HFFc6 (cell line): ENCODE measurements at regions not wholly inside any gene's neighbourhood (a gene's known extent, or its start where the extent isn't known, plus 50 kb on each side); places are given as distances from the start of the nearest gene placed in this dataset.

Experiments used
- DNase-seq: peaks from one replicate; pipeline ENCODE4 v3.0.0-alpha.2; 2018
- H3K27ac Mint-ChIP-seq: 2 replicates; pipeline ENCODE4 v1.8.0; 2020; ENCODE audit warnings: mild to moderate bottlenecking, mixed read lengths
- H3K27me3 Mint-ChIP-seq: 2 replicates; pipeline ENCODE4 v1.8.0; 2021; ENCODE audit warnings: mild to moderate bottlenecking, moderate library complexity, mixed read lengths; ENCODE audit not compliant: insufficient read depth
- H3K36me3 Mint-ChIP-seq: 2 replicates; pipeline ENCODE4 v1.8.0; 2021; ENCODE audit warnings: low read depth, mixed read lengths
- H3K4me1 Mint-ChIP-seq: 2 replicates; pipeline ENCODE4 v1.8.0; 2020; ENCODE audit warnings: low read depth, mixed read lengths
- H3K4me3 Mint-ChIP-seq: 2 replicates; pipeline ENCODE4 v1.8.0; 2020; ENCODE audit warnings: mild to moderate bottlenecking, moderate library complexity, mixed read lengths
- H3K9me3 Mint-ChIP-seq: 2 replicates; pipeline ENCODE4 v1.8.0; 2020; ENCODE audit warnings: mild to moderate bottlenecking, mixed read lengths
- CTCF ChIP-seq: fragments of 200-600 bp; sonication (generic); IDR thresholded peaks from 2 replicates; pipeline ENCODE4 v1.5.0; 2021; ENCODE audit warnings: antibody characterized with exemption, mild to moderate bottlenecking

- H3K36me3 Mint-ChIP-seq: peaks cover 5% of the 10 kb centered on the region; the same call in 1 of the 2 replicates
- H3K4me3 Mint-ChIP-seq: no peak overlapping the region
- TF ChIP-seq CTCF: no peak
- H3K27ac Mint-ChIP-seq: no peak overlapping the region
- DNase-seq: no peak
- no peaks in the 10 kb centered on the region for H3K27me3 Mint-ChIP-seq
- peaks cover 19% of the 10 kb centered on the region for H3K9me3 Mint-ChIP-seq
- H3K4me1 Mint-ChIP-seq: no peaks in the 10 kb centered on the region
These were observed 467.4 kb downstream of the TYW1 start for GRCh38 chr7:67463983-67464382.

- H3K4me1 Mint-ChIP-seq: no peaks in the 10 kb centered on the region
- H3K27me3 Mint-ChIP-seq: no peaks in the 10 kb centered on the region
- peaks cover 19% of the 10 kb centered on the region for H3K9me3 Mint-ChIP-seq
- no peak overlapping the region for H3K27ac Mint-ChIP-seq
- DNase-seq: no peak
- peaks cover 5% of the 10 kb centered on the region; the same call in 1 of the 2 replicates for H3K36me3 Mint-ChIP-seq
- TF ChIP-seq CTCF: no peak
- no peak overlapping the region for H3K4me3 Mint-ChIP-seq
These were observed 469.5 kb downstream of the TYW1 start for GRCh38 chr7:67466109-67466508.

- H3K4me3 Mint-ChIP-seq: no peak overlapping the region
- peaks cover 5% of the 10 kb centered on the region; the same call in 1 of the 2 replicates for H3K36me3 Mint-ChIP-seq
- TF ChIP-seq CTCF: no peak
- no peak overlapping the region for H3K27ac Mint-ChIP-seq
- no peak for DNase-seq
- H3K9me3 Mint-ChIP-seq: peaks cover 6% of the 10 kb centered on the region
- H3K4me1 Mint-ChIP-seq: no peaks in the 10 kb centered on the region
- no peaks in the 10 kb centered on the region for H3K27me3 Mint-ChIP-seq
These were observed 473.7 kb downstream of the TYW1 start for GRCh38 chr7:67470256-67470751.

- no peak for DNase-seq
- peaks cover 2% of the 10 kb centered on the region; the same call in 1 of the 2 replicates for H3K27me3 Mint-ChIP-seq
- H3K4me1 Mint-ChIP-seq: no peaks in the 10 kb centered on the region
- no peak for TF ChIP-seq CTCF
- H3K27ac Mint-ChIP-seq: no peak overlapping the region
- no peaks in the 10 kb centered on the region for H3K36me3 Mint-ChIP-seq
- H3K4me3 Mint-ChIP-seq: no peak overlapping the region
- peaks cover 4% of the 10 kb centered on the region; the same call in 1 of the 2 replicates for H3K9me3 Mint-ChIP-seq
These were observed 478.7 kb downstream of the TYW1 start for GRCh38 chr7:67475293-67475692.

GRCh38 chr7:67478066-67478465 is 481.4 kb downstream of the TYW1 start:
- no peak for TF ChIP-seq CTCF
- no peaks in the 10 kb centered on the region for H3K36me3 Mint-ChIP-seq
- H3K4me1 Mint-ChIP-seq: no peaks in the 10 kb centered on the region
- no peak overlapping the region for H3K4me3 Mint-ChIP-seq
- H3K9me3 Mint-ChIP-seq: peaks cover 4% of the 10 kb centered on the region; the same call in 1 of the 2 replicates
- H3K27ac Mint-ChIP-seq: no peak overlapping the region
- peaks cover 4% of the 10 kb centered on the region for H3K27me3 Mint-ChIP-seq
- no peak for DNase-seq

- Mint-ChIP-seq H3K36me3 (no peaks in the 10 kb centered on the region), H3K27ac (no peak overlapping the region), H3K4me1 (no peaks in the 10 kb centered on the region), H3K4me3 (no peak overlapping the region), H3K27me3 (peaks cover 13% of the 10 kb centered on the region), H3K9me3 (no peaks in the 10 kb centered on the region)
- peak; percentile 80 for TF ChIP-seq CTCF
- DNase-seq: peak; percentile 38
These were observed 487.7 kb downstream of the TYW1 start for GRCh38 chr7:67484244-67484751.
